NT2/D1 (cell line): ENCODE measurements at regions not wholly inside any gene's neighbourhood (a gene's known extent, or its start where the extent isn't known, plus 50 kb on each side); places are given as distances from the start of the nearest gene placed in this dataset.

Source experiments
- DNase-seq: peaks from one replicate; pipeline ENCODE4 v3.0.0-alpha.2; 2011; ENCODE audit warnings: low read depth, low spot score
- H3K27me3 ChIP-seq: 2 replicates; pipeline ENCODE4 v1.6.0; 2011; ENCODE audit warnings: mild to moderate bottlenecking; ENCODE audit not compliant: insufficient read length, insufficient read depth
- H3K36me3 ChIP-seq: 2 replicates; pipeline ENCODE4 v1.6.1; 2011; ENCODE audit warnings: mild to moderate bottlenecking, low read length, mixed read lengths; ENCODE audit not compliant: insufficient read depth, insufficient read length
- H3K4me1 ChIP-seq: 2 replicates; pipeline ENCODE4 v1.5.1; 2011; ENCODE audit not compliant: insufficient read depth, insufficient read length
- H3K4me3 ChIP-seq: 2 replicates; pipeline ENCODE4 v1.5.1; 2011; ENCODE audit warnings: low read depth; ENCODE audit not compliant: insufficient read length
- H3K9ac ChIP-seq: 2 replicates; pipeline ENCODE4 v1.6.0; 2011; ENCODE audit warnings: low read depth; ENCODE audit not compliant: insufficient read length
- H3K9me3 ChIP-seq: 2 replicates; pipeline ENCODE4 v1.5.1; 2011; ENCODE audit warnings: mild to moderate bottlenecking, low read length; ENCODE audit not compliant: insufficient read depth
- SUZ12 ChIP-seq: IDR thresholded peaks from 2 replicates; pipeline ENCODE4 v1.6.1; 2011; ENCODE audit not compliant: insufficient read length, insufficient read depth; ENCODE audit errors: extremely low read depth
- YY1 ChIP-seq: IDR thresholded peaks from 2 replicates; pipeline ENCODE4 v1.6.1; 2011; ENCODE audit not compliant: insufficient read length, insufficient read depth
- ZNF274 ChIP-seq: IDR thresholded peaks from 2 replicates; pipeline ENCODE4 v1.6.1; 2011; ENCODE audit warnings: mild to moderate bottlenecking, low read depth, low read length

DNA sequence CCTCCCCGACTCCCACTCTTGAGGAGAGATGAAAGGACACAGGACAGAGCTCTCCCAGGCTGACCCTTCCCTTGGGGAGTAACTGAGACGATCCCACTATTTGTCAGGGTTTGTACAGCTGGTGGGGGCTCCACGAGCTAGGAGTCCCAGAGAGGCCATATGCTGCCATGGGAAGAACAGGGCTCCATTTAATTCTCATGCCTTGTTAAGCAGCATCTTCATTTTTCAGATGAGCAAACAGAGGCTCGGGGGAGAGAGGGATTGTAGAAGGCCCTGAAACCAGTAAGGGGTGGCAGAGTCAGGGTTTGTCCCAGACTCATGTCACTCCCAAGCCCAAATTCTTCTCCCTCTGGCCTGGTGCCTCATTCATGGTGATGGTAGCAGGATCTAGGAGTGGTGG lies 176.4 kb downstream of the NSG2 start:
- H3K36me3 ChIP-seq = no peaks in the 10 kb centered on the region
- TF ChIP-seq ZNF274 (no peak), SUZ12 (no peak), YY1 (no peak)

DNA sequence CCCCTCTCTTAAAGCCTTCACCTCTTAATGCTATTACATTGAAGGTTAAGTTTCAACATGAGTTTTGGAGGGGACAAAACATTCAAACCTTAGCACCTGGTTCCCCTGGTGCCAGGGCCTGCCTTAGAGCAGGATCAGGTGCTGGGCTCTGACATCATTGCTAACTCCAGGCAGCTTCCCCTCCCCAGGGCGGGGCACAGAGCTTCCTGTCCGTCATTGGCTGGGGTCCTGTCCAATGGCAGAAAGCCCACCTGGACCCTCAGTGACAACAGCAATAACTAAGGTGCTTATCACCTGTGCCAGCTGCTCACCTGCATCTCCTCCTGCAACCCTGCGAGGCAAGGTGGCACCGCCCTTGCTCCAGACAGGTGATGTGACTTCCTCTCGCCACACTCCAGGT lies 177.4 kb downstream of the NSG2 start:
- DNase-seq = no peak
- TF ChIP-seq YY1 = no peak
- no peak for TF ChIP-seq SUZ12
- no peak for TF ChIP-seq ZNF274
- Histone ChIP-seq H3K36me3 (no peaks in the 10 kb centered on the region), H3K9me3 (no peaks in the 10 kb centered on the region), H3K4me1 (no peaks in the 10 kb centered on the region), H3K4me3 (no peak overlapping the region), H3K27me3 (no peaks in the 10 kb centered on the region), H3K9ac (no peak overlapping the region)

More for the DNA sequence above, 176.4 kb downstream of the NSG2 start:
- no peak overlapping the region for H3K9ac ChIP-seq
- H3K4me1 ChIP-seq = no peaks in the 10 kb centered on the region
- no peaks in the 10 kb centered on the region for H3K9me3 ChIP-seq
- no peak overlapping the region for H3K4me3 ChIP-seq
- DNase-seq = no peak
- no peaks in the 10 kb centered on the region for H3K27me3 ChIP-seq

DNA sequence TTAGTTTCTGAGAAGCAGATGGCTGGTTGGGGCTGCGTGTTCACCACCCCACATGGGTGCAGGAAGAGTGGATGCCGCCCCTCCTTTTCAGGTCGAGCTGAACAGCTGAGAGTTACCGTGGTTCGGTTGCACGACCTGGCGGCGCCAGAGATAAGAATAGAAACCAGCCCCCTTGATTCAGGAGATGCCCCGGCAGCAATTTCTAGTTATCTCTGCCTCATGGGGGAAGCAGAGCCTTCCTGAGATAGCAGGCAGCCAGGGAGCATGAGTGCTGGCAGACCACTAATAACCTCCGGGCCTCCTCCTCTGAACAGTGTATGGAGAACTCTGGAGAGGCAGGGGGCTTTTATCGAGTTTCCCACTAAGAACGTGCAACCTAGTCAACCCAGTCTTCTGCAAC lies 177.8 kb downstream of the NSG2 start:
- no peaks in the 10 kb centered on the region for H3K4me1 ChIP-seq
- no peaks in the 10 kb centered on the region for H3K9me3 ChIP-seq
- no peak overlapping the region for H3K4me3 ChIP-seq
- H3K9ac ChIP-seq = no peak overlapping the region
- DNase-seq = no peak
- H3K27me3 ChIP-seq = no peaks in the 10 kb centered on the region
- no peaks in the 10 kb centered on the region for H3K36me3 ChIP-seq
- no peak for TF ChIP-seq ZNF274
- TF ChIP-seq YY1 = no peak
- TF ChIP-seq SUZ12 = no peak

DNA sequence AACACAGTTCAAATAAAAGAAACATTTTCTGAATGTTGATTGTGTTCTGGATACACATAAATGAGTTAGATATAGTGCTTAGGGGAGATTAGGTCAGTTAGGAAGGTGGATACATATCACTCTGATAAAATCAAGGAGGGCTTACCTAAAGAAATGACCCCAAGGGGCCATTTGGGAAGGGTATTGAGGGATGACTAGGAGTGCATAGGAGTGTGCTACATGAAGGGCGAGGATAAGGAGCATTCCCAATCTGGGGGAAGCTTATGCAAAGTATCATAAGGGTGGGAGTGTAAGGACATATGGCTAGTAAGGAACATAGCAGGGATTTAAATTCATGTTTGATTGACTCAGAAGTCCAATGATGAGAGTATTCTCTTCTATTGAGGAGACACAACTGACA lies 183.6 kb downstream of the NSG2 start:
- Histone ChIP-seq H3K9me3 (no peaks in the 10 kb centered on the region), H3K36me3 (no peaks in the 10 kb centered on the region), H3K4me3 (no peak overlapping the region), H3K9ac (no peak overlapping the region), H3K27me3 (no peaks in the 10 kb centered on the region), H3K4me1 (no peaks in the 10 kb centered on the region)
- no peak for DNase-seq
- TF ChIP-seq SUZ12 = no peak
- no peak for TF ChIP-seq YY1
- TF ChIP-seq ZNF274 = no peak

DNA sequence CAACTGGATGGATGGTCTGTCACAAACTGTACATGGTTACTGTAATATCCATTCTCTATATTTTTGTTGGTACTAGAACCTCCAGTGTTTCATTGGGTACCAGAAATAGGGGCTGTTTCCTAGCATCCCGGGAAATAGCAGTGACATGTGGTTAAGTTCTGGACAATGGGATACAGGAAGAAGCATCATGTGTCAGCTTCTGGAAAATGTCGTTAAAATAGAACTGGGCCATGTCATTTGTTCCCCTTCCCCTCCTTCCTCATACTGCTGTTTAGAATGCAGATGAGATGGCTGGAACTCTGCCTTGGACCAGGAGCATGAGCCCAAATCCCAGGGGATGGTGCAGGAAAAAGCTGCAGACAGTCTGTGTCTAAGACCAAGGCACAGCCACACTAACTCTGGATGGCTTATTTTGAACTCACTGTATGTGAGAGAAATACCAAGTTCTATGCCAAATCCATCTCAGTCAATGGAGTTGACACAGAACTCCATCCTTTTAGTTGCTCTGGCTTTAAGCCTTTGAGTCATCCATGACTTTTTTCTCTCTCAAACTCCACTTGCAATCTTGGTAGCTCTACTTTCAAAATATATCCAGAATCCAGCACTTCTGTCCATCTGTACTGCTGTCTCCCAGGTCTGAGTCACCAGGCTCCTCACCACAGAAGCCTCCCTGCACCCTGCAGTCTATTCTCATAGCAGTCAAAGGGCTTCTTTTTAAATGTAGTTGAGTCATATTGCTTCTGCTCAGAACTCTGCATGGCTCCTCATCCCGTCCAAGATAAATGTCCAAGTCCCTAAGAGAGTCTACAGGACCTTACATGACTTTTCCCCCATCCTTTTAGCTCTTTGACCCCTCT lies 184.2 kb downstream of the NSG2 start:
- Histone ChIP-seq H3K9me3 (no peaks in the 10 kb centered on the region), H3K4me1 (no peaks in the 10 kb centered on the region), H3K4me3 (no peak overlapping the region), H3K9ac (no peak overlapping the region), H3K36me3 (no peaks in the 10 kb centered on the region), H3K27me3 (no peaks in the 10 kb centered on the region)
- TF ChIP-seq ZNF274 = no peak
- TF ChIP-seq SUZ12 = no peak
- TF ChIP-seq YY1 = no peak
- no peak for DNase-seq

DNA sequence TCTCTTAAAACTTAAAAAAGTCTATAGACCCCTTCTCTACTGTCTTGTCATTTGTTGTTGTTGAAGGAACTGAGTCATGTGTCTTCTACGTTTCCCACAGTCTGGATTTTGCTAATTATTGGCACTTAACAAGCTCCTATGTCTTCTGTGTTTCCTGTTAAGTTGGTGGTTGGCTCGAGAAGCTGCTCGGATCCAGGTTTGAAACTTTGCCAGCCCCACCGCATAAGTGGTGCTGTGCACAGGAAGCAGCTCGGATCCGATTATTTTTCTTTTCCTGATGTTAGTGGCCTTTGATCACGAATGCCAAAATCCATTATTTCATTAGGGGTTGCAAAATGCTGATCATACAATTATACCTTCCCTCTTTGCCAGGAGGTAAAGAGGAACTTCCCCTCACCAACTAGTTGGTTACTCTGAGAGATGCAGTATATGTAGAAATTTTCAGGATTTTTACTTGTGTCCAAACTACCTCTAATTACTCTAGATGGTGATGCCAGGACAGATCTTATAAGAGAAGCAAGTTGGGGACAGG lies 186.5 kb downstream of the NSG2 start:
- no peak for TF ChIP-seq YY1
- TF ChIP-seq SUZ12 = no peak
- TF ChIP-seq ZNF274 = no peak
- no peaks in the 10 kb centered on the region for H3K9me3 ChIP-seq
- H3K4me1 ChIP-seq = no peaks in the 10 kb centered on the region
- no peak overlapping the region for H3K4me3 ChIP-seq
- no peak overlapping the region for H3K9ac ChIP-seq
- no peaks in the 10 kb centered on the region for H3K36me3 ChIP-seq
- H3K27me3 ChIP-seq = no peaks in the 10 kb centered on the region
- DNase-seq = no peak

DNA sequence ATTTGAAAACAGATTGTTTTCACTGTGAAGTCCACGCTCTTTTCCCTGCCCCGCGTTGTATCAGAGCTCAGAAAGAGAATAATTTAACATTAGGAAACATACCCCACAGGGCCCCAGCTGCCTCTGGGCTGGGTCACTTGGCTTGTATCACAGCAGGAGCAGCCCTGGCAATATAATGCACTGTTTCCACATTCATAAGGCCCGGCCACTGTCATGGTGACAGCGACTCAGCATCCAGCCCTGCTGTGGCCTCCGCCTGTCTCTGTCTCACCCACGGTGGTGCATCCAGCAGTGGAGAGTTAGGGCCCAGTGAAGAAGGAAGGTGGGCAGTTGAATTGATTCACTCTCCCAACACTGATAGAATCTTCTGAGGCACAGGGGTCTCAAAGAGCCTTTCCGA lies 188.9 kb downstream of the NSG2 start:
- no peaks in the 10 kb centered on the region for H3K4me1 ChIP-seq
- no peaks in the 10 kb centered on the region for H3K9me3 ChIP-seq
- no peak overlapping the region for H3K9ac ChIP-seq
- TF ChIP-seq SUZ12 (no peak), ZNF274 (no peak), YY1 (no peak)
- no peaks in the 10 kb centered on the region for H3K36me3 ChIP-seq
- no peaks in the 10 kb centered on the region for H3K27me3 ChIP-seq
- no peak for DNase-seq
- no peak overlapping the region for H3K4me3 ChIP-seq
